ENCODE measurements at regions not wholly inside any gene's neighbourhood (a gene's known extent, or its start where the extent isn't known, plus 50 kb on each side); places are given as distances from the start of the nearest gene placed in this dataset.

GRCh38 chr10:107855301-107856046, 691.0 kb upstream of the SORCS1 start:
- TF ChIP-seq CTCF (IDR thresholded peaks at IDR 0.05), result no peak
- no peak for TF ChIP-seq POLR2A (IDR thresholded peaks at IDR 0.05)

Measured in heart left ventricle (tissue), 13 donors.